Cardiac muscle cell (in vitro differentiated cells and primary cell): ENCODE measurements at regions not wholly inside any gene's neighbourhood (a gene's known extent, or its start where the extent isn't known, plus 50 kb on each side); places are given as distances from the start of the nearest gene placed in this dataset.

Experiments used
- DNase-seq, 2 donors: peaks; one replicate each; pipeline versions ENCODE4 v3.0.0 to v3.0.0-alpha.2; 2010 to 2017; ENCODE audit warnings: low read depth in 1 of 2, low spot score in 1 of 2
- H3K27ac ChIP-seq: fragments of 200-600 bp; sonication (generic); 2 replicates; pipeline ENCODE4 v1.5.1; 2016
- H3K27me3 ChIP-seq: fragments of 200-600 bp; sonication (generic); 2 replicates; pipeline ENCODE4 v1.6.0; 2016; ENCODE audit warnings: control low read depth
- H3K36me3 ChIP-seq: fragments of 200-600 bp; sonication (generic); 2 replicates; pipeline ENCODE4 v1.5.1; 2016; ENCODE audit warnings: control low read depth
- H3K4me1 ChIP-seq: fragments of 200-600 bp; sonication (generic); 2 replicates; pipeline ENCODE4 v1.8.1; 2017; ENCODE audit warnings: low read depth, mild to moderate bottlenecking, mixed run types
- H3K4me3 ChIP-seq: fragments of 200-600 bp; sonication (generic); 2 replicates; pipeline ENCODE4 v1.5.1; 2016; ENCODE audit warnings: mild to moderate bottlenecking
- H3K9me3 ChIP-seq: fragments of 200-600 bp; sonication (generic); 2 replicates; pipeline ENCODE4 v1.5.1; 2017; ENCODE audit warnings: low read depth, mild to moderate bottlenecking, control low read depth
- CTCF ChIP-seq: IDR thresholded peaks from 2 replicates; pipeline ENCODE4 v1.5.1; 2012; ENCODE audit warnings: low read depth, mild to moderate bottlenecking, low read length

GRCh38 chr2:21792571-21792970, 668.8 kb downstream of the TDRD15 start:
- Histone ChIP-seq H3K27ac (no peak overlapping the region), H3K4me1 (no peaks in the 10 kb centered on the region), H3K9me3 (no peaks in the 10 kb centered on the region), H3K4me3 (no peak overlapping the region), H3K27me3 (no peaks in the 10 kb centered on the region), H3K36me3 (no peaks in the 10 kb centered on the region)
- TF ChIP-seq CTCF: no peak
- no peak for DNase-seq

- Histone ChIP-seq H3K4me3 (no peak overlapping the region), H3K9me3 (no peaks in the 10 kb centered on the region), H3K4me1 (no peaks in the 10 kb centered on the region), H3K27me3 (no peaks in the 10 kb centered on the region), H3K27ac (no peak overlapping the region), H3K36me3 (no peaks in the 10 kb centered on the region)
- no peak for TF ChIP-seq CTCF
- DNase-seq: no peak
Observed at GRCh38 chr2:21793461-21793860, 669.7 kb downstream of the TDRD15 start.

- no peak overlapping the region for H3K4me3 ChIP-seq
- DNase-seq: no peak
- no peaks in the 10 kb centered on the region for H3K36me3 ChIP-seq
- TF ChIP-seq CTCF: no peak
- H3K27me3 ChIP-seq: no peaks in the 10 kb centered on the region
- H3K27ac ChIP-seq: no peak overlapping the region
- no peaks in the 10 kb centered on the region for H3K9me3 ChIP-seq
- H3K4me1 ChIP-seq: no peaks in the 10 kb centered on the region
Observed at GRCh38 chr2:21794611-21795010, 670.8 kb downstream of the TDRD15 start.

- Histone ChIP-seq H3K27me3 (no peaks in the 10 kb centered on the region), H3K4me1 (no peaks in the 10 kb centered on the region), H3K27ac (no peak overlapping the region), H3K36me3 (no peaks in the 10 kb centered on the region), H3K4me3 (no peak overlapping the region), H3K9me3 (no peaks in the 10 kb centered on the region)
- no peak for DNase-seq
- TF ChIP-seq CTCF: no peak
Observed at GRCh38 chr2:21800356-21800755, 676.6 kb downstream of the TDRD15 start.

- Histone ChIP-seq H3K36me3 (no peaks in the 10 kb centered on the region), H3K4me1 (no peaks in the 10 kb centered on the region), H3K4me3 (no peak overlapping the region), H3K27me3 (no peaks in the 10 kb centered on the region), H3K27ac (no peak overlapping the region), H3K9me3 (no peaks in the 10 kb centered on the region)
- no peak for DNase-seq
- no peak for TF ChIP-seq CTCF
Observed at GRCh38 chr2:21803550-21803949, 679.8 kb downstream of the TDRD15 start.

- no peaks in the 10 kb centered on the region for H3K36me3 ChIP-seq
- no peaks in the 10 kb centered on the region for H3K27me3 ChIP-seq
- no peak for TF ChIP-seq CTCF
- no peak overlapping the region for H3K4me3 ChIP-seq
- H3K4me1 ChIP-seq: no peaks in the 10 kb centered on the region
- no peaks in the 10 kb centered on the region for H3K9me3 ChIP-seq
- DNase-seq: no peak
- no peak overlapping the region for H3K27ac ChIP-seq
Observed at GRCh38 chr2:21804151-21804550, 680.4 kb downstream of the TDRD15 start.
